ENCODE measurements at regions not wholly inside any gene's neighbourhood (a gene's known extent, or its start where the extent isn't known, plus 50 kb on each side); places are given as distances from the start of the nearest gene placed in this dataset.
"Not testable (repeated sequence)": the region's sequence is repeated elsewhere in the genome, so short reads cannot be mapped to it uniquely, and the experiment has no call there.

DNA sequence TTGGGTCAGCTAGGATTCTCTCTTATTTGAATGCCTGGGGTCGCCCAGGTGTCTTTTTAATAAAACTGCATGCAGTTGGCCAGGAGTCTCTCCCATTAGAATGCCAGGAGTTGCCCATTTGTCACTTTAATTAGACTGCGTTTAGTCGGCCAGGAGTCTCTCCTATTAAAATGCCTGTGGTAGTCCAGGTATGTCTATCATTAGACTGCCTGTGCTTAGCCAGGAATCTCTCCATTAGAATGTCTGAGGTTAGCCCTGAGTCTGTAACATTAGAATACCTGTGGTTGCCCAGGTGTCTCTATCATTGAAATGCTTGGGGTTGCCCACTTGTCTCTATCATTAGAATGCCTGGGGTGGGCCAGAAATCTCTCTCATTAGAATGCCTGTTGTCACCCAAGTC is 1470.9 kb downstream of the UQCRFS1 start:
- no peak for DNase-seq (ENCODE audit: low read depth)

GRCh38 chr19:27741236-27741635 is 1471.7 kb downstream of the UQCRFS1 start:
- DNase-seq (ENCODE audit: low read depth), result no peak

DNA sequence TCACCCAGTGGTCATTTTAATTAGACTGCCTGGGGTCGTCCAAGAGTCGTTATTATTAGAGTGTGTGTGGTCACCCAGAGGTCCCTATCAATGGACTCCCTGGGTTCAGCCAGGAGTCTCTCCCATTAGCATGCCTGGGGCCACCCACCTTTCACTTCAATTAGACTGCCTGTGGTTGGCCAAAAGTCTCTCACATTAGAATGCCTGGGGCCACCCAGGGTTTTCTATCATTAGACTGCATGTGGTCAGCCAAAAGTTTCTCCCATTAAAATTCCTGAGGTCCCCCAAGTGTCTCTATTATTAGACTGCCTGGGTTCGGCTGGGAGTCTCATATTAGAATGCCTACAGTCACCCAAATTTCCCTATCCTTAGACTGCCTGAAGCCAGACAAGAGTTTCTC is 1472.6 kb downstream of the UQCRFS1 start:
- DNase-seq (ENCODE audit: low read depth), result no peak

- DNase-seq (ENCODE audit: low read depth), result no peak
Measured at GRCh38 chr19:27738569-27739193, 1474.3 kb downstream of the UQCRFS1 start.

DNA sequence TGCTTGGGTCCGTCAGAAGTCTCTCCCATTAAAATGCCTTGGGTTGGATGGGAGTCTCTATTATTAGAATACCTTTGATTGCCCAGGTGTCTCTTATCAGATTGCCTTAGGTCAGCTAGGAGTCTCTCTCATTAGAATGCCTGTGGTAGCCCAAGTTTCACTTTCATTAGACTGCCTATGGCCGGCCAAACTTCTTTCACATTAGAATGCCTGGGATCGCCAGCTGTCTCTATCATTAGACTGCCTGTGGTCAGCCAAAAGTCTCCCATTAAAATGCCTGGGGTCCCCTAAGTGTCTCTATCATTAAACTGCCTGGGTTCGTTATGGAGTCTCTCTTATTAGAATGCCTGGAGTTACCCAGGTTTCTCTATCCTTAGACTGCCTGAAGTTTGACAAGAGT is 1476.7 kb downstream of the UQCRFS1 start:
- DNase-seq (ENCODE audit: low read depth), result no peak

GRCh38 chr19:27735314-27735713 is 1477.6 kb downstream of the UQCRFS1 start:
- DNase-seq (ENCODE audit: low read depth), result no peak

GRCh38 chr19:27734496-27735220 is 1478.3 kb downstream of the UQCRFS1 start:
- DNase-seq (ENCODE audit: low read depth), result no peak

DNA sequence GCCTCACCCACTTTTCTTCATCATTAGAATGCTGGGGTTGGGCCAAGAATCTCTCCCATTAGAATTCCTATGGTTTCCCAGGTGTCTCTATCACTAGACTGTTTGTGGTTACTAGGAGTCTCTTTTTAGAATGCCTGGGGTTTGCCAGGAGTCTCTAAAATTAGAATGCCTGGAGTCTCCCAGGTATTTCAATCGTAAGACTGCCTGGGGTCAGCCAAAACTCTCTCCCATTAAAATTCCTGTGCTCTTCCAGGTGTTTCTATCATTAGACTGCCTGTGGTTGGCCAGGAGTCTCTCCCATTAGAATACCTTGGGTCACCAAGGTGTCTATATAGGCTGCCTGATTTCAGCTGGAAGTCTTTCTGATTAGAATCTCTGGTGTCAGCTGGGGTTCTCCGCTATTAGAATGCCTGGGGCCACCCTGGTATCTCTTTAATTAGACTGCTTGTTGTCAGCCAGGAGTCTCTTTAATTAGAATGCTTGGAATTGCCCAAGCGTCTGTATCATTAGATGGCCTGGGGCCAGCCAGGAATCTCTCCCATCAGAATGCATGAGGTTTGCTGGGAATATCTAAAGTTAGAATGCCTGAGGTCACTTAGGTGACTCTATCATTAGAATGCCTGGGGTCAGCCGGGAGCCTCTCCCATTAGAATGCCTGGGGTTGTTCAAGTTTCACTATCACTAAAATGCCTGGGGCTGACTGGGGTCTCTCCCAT is 1479.2 kb downstream of the UQCRFS1 start:
- DNase-seq (ENCODE audit: low read depth), result no peak

- no peak for DNase-seq (ENCODE audit: low read depth)
Measured at GRCh38 chr19:27729332-27729731, 1483.6 kb downstream of the UQCRFS1 start.

DNA sequence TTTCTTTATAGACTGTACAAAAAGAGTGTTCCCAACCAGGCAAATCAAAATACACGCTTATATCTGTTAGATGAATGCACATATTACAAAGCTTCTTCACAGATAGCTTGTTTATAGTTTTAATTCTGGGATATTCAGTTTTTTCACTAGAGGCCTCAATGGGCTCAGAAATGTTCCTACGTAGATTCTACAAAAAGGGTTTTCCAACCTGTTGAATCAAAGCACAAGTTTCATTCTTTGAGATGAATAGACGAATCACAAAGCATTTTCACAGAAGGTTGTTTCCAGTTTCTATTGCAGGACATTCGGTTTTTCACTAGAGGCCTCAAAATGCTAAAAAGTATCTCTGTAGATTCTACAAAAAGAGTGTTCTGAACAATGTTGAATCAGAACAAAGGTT is 1490.3 kb downstream of the UQCRFS1 start:
- DNase-seq (ENCODE audit: low read depth), result no peak

DNA sequence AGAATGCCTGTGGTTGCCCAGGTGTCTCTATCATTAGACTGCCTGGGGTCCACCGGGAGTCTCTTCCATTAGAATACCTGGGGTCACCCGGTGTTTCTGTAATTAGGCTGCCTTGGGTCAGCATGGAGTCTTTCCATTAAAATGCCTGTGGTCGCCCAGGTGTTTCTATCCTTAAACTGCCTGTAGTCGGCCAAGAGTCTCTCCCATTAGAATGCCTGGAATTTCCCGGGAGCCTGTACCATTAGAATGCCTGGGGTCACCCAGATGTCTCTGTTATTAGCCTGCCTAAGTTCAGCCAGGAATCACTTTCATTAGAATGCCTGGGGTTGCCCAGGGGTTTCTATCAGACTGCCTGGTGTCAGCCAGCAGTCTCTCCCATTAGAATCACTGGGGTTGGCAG is 1492.8 kb downstream of the UQCRFS1 start:
- no peak for DNase-seq (ENCODE audit: low read depth)

GRCh38 chr19:27719034-27719433 is 1493.9 kb downstream of the UQCRFS1 start:
- DNase-seq (ENCODE audit: low read depth), result no peak

GRCh38 chr19:27718234-27718633 is 1494.7 kb downstream of the UQCRFS1 start:
- no peak for DNase-seq (ENCODE audit: low read depth)

GRCh38 chr19:27717825-27718224 is 1495.1 kb downstream of the UQCRFS1 start:
- DNase-seq (ENCODE audit: low read depth), result no peak

- DNase-seq (ENCODE audit: low read depth), result no peak
Measured at GRCh38 chr19:27716922-27717321, 1496.0 kb downstream of the UQCRFS1 start.

GRCh38 chr19:27714857-27715256 is 1498.1 kb downstream of the UQCRFS1 start:
- no peak for DNase-seq (ENCODE audit: low read depth)

GRCh38 chr19:27709496-27709895 is 1503.5 kb downstream of the UQCRFS1 start:
- no peak for DNase-seq (ENCODE audit: low read depth)

GRCh38 chr19:27708986-27709385 is 1504.0 kb downstream of the UQCRFS1 start:
- DNase-seq (ENCODE audit: low read depth), result not testable (repeated sequence)

DNA sequence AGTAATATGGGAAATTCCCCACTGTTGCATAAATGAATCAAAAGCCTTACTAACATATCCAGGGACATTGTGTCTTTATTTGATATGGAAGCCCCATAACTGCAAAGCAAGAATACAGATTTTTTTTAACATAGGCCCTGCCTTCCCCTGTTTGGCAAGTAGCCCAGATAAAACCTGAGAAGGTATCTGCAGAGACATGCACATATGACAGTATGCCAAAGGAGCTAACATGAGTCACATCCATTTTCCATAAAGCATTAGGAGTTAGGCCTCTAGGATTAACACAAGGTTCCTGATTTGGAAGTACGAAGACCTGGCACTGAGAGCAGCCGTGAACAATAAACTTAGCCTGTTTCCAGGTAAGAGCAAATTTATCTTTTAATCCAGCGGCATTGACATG is 1505.9 kb downstream of the UQCRFS1 start:
- not testable (repeated sequence) for DNase-seq (ENCODE audit: low read depth)

DNA sequence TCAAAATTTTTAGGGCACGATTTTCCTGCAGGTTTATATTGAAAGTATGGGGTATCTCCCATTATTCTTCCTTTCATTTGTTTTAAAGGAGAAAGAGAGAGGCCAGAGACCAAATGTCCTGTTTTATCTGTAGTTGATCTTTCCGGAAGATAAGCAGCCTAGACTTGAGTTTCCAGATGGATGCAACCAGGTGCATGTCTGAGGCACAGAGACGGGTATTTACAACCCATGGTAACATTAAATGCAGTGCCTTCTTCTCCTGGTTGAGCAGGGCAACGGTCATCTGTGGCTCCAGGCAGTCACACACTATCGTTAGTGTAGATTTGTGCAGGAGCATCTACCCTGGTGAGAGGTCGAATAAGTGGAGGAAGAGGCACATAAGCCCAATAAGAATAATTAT is 1507.1 kb downstream of the UQCRFS1 start:
- DNase-seq (ENCODE audit: low read depth), result no peak

GRCh38 chr19:27694361-27695055 is 1518.4 kb downstream of the UQCRFS1 start:
- no peak for DNase-seq (ENCODE audit: low read depth)

GRCh38 chr19:27691991-27692390 is 1521.0 kb downstream of the UQCRFS1 start:
- DNase-seq (ENCODE audit: low read depth), result no peak
